Activated CD4-positive, alpha-beta memory T cell treated with anti-CD3 and anti-CD28 coated beads for 36 hours (primary cell): ENCODE measurements at regions not wholly inside any gene's neighbourhood (a gene's known extent, or its start where the extent isn't known, plus 50 kb on each side); places are given as distances from the start of the nearest gene placed in this dataset.

ENCODE experiments used
- CTCF ChIA-PET: fragments of 350-600 bp; sonication (Branson Sonifier 250); formaldehyde crosslinking; loops from one replicate; lab custom pipeline; 2021; ENCODE audit warnings: antibody characterized with exemption, inconsistent platforms; lab: Charles Lee
- POLR2A ChIA-PET: fragments of 350-600 bp; sonication (Branson Sonifier 250); formaldehyde crosslinking; loops from one replicate; lab custom pipeline; 2021; ENCODE audit warnings: antibody characterized with exemption; lab: Charles Lee
- DNase-seq: peaks from one replicate; pipeline ENCODE4 v3.0.0-alpha.2; 2020
- H3K27ac Mint-ChIP-seq: one replicate; pipeline ENCODE4 v1.8.0; 2021; ENCODE audit warnings: mixed read lengths
- H3K27me3 Mint-ChIP-seq: one replicate; pipeline ENCODE4 v1.8.0; 2021; ENCODE audit warnings: mixed read lengths
- H3K36me3 Mint-ChIP-seq: one replicate; pipeline ENCODE4 v1.8.0; 2021; ENCODE audit warnings: mixed read lengths
- H3K4me1 Mint-ChIP-seq: one replicate; pipeline ENCODE4 v1.8.0; 2021; ENCODE audit warnings: low read depth, mixed read lengths
- H3K4me3 Mint-ChIP-seq: one replicate; pipeline ENCODE4 v1.8.0; 2021; ENCODE audit warnings: mild to moderate bottlenecking, mixed read lengths
- H3K9me3 Mint-ChIP-seq: one replicate; pipeline ENCODE4 v1.8.0; 2021; ENCODE audit warnings: mixed read lengths
- intact Hi-C: fragments of 100-400 bp; cut with micrococcal nuclease; formaldehyde crosslinking; loops from one replicate; pipeline ENCODE4 v1.15.1; 2023

DNA sequence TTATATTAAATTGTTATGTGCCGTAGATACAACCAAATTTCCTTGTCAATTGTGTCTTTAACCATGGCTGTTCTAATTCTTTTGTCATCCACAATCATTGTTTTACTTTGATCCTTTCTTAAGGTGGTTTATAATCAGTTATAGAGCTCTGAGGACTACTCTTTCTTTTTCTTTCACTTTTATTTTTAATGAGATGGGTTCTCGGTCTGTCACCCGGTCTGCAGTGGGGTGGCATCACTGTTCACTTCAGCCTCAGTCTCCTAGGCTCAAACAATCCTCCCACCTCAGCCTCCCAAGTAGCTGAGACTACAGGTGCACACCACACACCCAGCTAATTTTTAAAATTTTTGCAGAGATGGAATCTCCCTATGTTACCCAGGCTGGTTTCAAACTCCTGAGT is 74.2 kb downstream of the ANXA2R start:
- H3K36me3 Mint-ChIP-seq, result no peaks in the 10 kb centered on the region
- peak overlapping the region; percentile 16 for H3K4me3 Mint-ChIP-seq
- DNase-seq, result no peak
- H3K27me3 Mint-ChIP-seq, result no peaks in the 10 kb centered on the region
- H3K4me1 Mint-ChIP-seq, result peaks cover 12% of the 10 kb centered on the region
- CTCF ChIA-PET, result no interaction called here
- intact Hi-C loops, result no loop called here
- no peak overlapping the region for H3K27ac Mint-ChIP-seq
- POLR2A ChIA-PET, result no interaction called here
- no peaks in the 10 kb centered on the region for H3K9me3 Mint-ChIP-seq

DNA sequence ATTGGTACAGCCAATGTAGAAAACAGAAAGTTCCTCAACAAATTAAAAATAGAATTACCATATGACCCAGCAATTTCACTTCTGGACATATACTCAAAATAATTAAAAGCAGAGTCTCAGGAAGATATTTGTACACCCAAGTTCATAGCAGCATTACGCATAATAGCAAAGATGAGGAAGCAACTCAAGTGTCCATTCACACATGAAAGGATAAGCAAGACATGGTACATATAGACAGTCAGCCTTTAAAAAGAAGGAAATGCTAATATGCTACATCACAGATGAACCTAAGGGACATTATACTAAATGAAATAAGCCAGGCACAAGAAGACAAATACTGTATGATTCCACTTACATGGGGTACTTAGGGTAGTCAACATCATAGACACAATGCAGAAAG is 76.7 kb downstream of the ANXA2R start:
- intact Hi-C loops, result no loop called here
- Mint-ChIP-seq H3K4me3 (no peak overlapping the region), H3K27ac (no peak overlapping the region), H3K9me3 (no peaks in the 10 kb centered on the region), H3K27me3 (no peaks in the 10 kb centered on the region), H3K4me1 (peaks cover 12% of the 10 kb centered on the region), H3K36me3 (no peaks in the 10 kb centered on the region)
- ChIA-PET POLR2A (no interaction called here), CTCF (no interaction called here)
- no peak for DNase-seq

DNA sequence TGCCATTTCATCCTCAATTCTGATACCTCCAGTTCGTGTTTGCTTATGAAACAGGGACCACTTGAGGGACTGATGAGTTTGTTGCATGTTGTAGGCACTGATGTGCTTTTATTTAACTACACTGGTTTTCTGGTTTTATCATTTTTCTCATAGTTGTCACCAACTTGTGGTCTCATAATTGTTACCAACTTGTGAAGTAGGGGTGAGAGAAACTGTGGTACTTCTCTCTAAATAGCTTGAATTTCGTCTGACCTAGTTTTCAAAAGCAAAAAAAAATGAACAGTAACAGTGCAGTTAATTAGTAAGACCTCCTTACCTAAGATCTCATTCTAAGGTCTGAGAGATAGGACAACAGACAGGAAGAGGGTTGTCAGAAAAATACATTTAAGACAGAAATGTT is 78.0 kb downstream of the ANXA2R start:
- no peaks in the 10 kb centered on the region for H3K9me3 Mint-ChIP-seq
- ChIA-PET POLR2A (no interaction called here), CTCF (no interaction called here)
- intact Hi-C loops, result no loop called here
- H3K36me3 Mint-ChIP-seq, result no peaks in the 10 kb centered on the region
- no peak for DNase-seq
- H3K4me1 Mint-ChIP-seq, result peaks cover 12% of the 10 kb centered on the region
- no peak overlapping the region for H3K27ac Mint-ChIP-seq
- H3K4me3 Mint-ChIP-seq, result no peak overlapping the region
- H3K27me3 Mint-ChIP-seq, result no peaks in the 10 kb centered on the region

DNA sequence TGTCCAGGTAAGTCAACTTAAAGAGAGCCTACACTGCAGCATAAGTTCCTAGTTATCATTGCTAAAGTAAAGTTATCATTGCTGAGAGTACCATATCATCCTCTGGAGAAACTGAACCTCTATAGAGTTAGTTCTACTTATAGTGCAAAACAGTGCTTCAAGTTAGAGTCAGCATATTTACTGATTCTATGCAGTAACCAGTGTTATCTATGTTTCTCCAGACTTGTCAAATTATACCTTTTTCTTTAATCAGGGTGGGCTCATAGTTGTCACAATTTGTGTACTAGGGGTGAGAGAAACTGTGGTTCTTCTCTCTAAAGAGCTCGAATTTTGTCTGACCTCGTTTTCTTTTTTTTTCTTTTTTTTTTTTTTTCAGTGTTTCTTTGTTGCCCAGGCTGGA is 79.6 kb downstream of the ANXA2R start:
- no peak overlapping the region for H3K4me3 Mint-ChIP-seq
- H3K36me3 Mint-ChIP-seq, result no peaks in the 10 kb centered on the region
- intact Hi-C loops, result no loop called here
- DNase-seq, result no peak
- no peaks in the 10 kb centered on the region for H3K9me3 Mint-ChIP-seq
- ChIA-PET CTCF (interaction anchor here (0.8 kb wide), 1 partner anchor 71 kb away, joined by 5 read pairs; no protein-coding TSS in a partner anchor), POLR2A (no interaction called here)
- H3K27me3 Mint-ChIP-seq, result no peaks in the 10 kb centered on the region
- peaks cover 2% of the 10 kb centered on the region for H3K4me1 Mint-ChIP-seq
- no peak overlapping the region for H3K27ac Mint-ChIP-seq

DNA sequence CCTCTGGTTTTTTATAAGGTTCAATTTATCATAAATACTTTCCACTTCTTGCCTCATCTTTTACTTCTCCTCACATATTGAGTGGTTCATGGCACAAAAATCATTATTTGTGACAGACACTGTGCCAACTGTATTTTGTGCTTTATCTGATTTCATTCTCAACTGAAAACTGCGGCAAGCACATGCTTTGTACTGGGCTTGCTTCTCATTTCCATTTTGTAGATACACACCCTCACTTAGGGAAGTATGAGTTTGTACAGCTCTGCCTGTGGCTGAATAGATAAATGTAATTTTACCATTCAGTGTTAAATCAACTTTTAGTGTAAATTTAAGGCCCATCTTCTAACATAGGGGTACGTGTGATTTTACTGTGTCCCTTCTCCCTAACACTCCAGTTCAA is 83.6 kb downstream of the ANXA2R start:
- H3K27ac Mint-ChIP-seq, result no peak overlapping the region
- intact Hi-C loops, result no loop called here
- H3K9me3 Mint-ChIP-seq, result peaks cover 16% of the 10 kb centered on the region
- POLR2A ChIA-PET, result no interaction called here
- H3K27me3 Mint-ChIP-seq, result no peaks in the 10 kb centered on the region
- no peak for DNase-seq
- H3K4me1 Mint-ChIP-seq, result peaks cover 14% of the 10 kb centered on the region
- no peak overlapping the region for H3K4me3 Mint-ChIP-seq
- H3K36me3 Mint-ChIP-seq, result peaks cover 10% of the 10 kb centered on the region
- CTCF ChIA-PET, result no interaction called here

DNA sequence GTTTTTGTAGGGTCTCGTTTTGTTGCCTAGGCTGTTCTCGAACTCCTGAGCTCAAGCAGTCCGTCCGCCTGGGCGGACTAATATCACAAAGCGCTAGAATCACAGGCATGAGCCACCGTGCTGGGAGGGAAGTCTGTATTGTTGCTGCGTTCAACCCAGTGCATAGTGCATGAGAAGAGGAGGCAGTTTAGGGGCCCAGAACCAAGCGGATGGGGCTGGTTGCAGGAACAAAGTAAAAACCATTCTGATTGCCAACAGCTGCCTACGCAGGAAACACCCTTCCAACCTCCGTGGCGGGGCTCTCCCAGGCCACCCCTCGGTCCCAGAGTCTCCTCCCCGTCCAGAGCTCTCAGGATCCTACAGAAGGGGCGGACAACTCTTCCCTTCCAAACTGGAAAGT is 87.1 kb downstream of the ANXA2R start:
- Mint-ChIP-seq H3K36me3 (peaks cover 10% of the 10 kb centered on the region), H3K9me3 (peaks cover 16% of the 10 kb centered on the region), H3K27me3 (no peaks in the 10 kb centered on the region), H3K4me1 (peaks cover 30% of the 10 kb centered on the region), H3K27ac (no peak overlapping the region), H3K4me3 (peak overlapping the region; percentile 94)
- POLR2A ChIA-PET, result interaction anchor here (0.6 to 5.8 kb wide), 3 partner anchors 12 to 65 kb away, joined by 3 to 73 read pairs (median 3); no protein-coding TSS in a partner anchor
- CTCF ChIA-PET, result interaction anchor here (1.2 to 6.9 kb wide), 2 partner anchors 39 to 44 kb away, joined by 4 to 84 read pairs; no protein-coding TSS in a partner anchor
- DNase-seq, result no peak
- intact Hi-C loops, result loop anchor here (5.0 kb wide), 1 partner anchor 604 kb away; the partner anchor contains the start of gene PAIP1

DNA sequence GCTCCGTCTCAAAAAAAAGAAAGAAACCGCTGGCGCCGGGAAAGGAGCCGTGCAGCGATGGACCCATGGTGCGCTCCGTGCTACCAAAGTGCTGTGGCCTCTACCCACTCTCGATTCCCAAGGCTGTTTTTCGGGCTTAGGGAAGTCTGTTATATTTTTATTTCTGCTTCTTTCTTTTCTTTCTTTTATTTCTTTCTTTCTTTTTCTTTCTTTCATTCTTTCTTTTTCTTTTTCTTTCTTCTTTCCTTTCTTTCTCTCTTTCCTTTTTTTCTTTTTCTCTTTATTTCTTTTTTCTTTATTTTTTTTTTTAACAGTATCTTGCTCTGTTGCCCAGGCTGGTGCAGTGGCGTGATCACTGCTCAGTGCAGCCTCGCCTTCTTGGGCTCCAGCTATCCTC is 87.5 kb downstream of the ANXA2R start:
- Mint-ChIP-seq H3K36me3 (peaks cover 10% of the 10 kb centered on the region), H3K27me3 (no peaks in the 10 kb centered on the region), H3K9me3 (peaks cover 16% of the 10 kb centered on the region), H3K4me3 (peak overlapping the region; percentile 94), H3K27ac (no peak overlapping the region), H3K4me1 (peaks cover 30% of the 10 kb centered on the region)
- intact Hi-C loops, result loop anchor here (5.0 kb wide), 1 partner anchor 605 kb away; the partner anchor contains the start of gene PAIP1
- ChIA-PET CTCF (interaction anchor here (1.2 to 6.9 kb wide), 6 partner anchors 39 to 112 kb away, joined by 4 to 84 read pairs (median 6); no protein-coding TSS in a partner anchor), POLR2A (interaction anchor here (0.9 to 5.8 kb wide), 5 partner anchors 12 to 86 kb away, joined by 3 to 73 read pairs (median 4); no protein-coding TSS in a partner anchor)
- no peak for DNase-seq

DNA sequence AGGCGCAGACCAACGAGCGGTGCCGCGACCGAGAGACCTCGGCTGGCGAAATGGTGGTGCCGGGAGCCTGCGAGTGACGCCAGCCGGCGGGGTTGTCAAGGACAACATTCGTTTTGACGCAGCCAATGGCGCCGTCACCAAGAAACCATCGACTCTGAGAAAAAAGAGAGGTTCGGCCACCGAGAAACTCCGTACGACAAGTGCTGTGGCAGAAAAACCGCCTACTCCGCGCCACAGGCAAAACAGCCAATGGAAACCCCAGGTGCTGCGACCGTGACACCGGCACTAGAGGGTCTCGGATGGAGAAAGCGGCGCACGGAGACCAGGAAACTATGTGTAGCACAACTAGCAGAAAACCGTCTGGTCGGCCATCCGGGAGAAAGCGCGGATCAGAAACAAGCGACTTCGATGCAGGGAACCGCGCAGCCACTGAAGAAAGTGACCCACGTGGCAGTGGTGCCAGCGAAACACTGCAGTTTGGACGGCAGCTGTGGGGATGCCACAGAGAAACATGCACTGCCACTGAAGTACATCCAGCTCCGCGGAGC is 88.8 kb downstream of the ANXA2R start:
- H3K27ac Mint-ChIP-seq, result peak overlapping the region; percentile 97
- H3K27me3 Mint-ChIP-seq, result no peaks in the 10 kb centered on the region
- ChIA-PET POLR2A (interaction anchor here (1.3 to 5.8 kb wide), 8 partner anchors 41 to 170 kb away, joined by 3 to 73 read pairs (median 12); no protein-coding TSS in a partner anchor), CTCF (interaction anchor here (0.5 to 6.9 kb wide), 7 partner anchors 41 to 155 kb away, joined by 3 to 84 read pairs (median 6); no protein-coding TSS in a partner anchor)
- peaks cover 16% of the 10 kb centered on the region for H3K9me3 Mint-ChIP-seq
- intact Hi-C loops, result loop anchor here (1.0 to 5.0 kb wide), 5 partner anchors 89 to 606 kb away; partner anchors contain the start of genes ANXA2R, HMGCS1, PAIP1 and ZNF131
- peaks cover 10% of the 10 kb centered on the region for H3K36me3 Mint-ChIP-seq
- peak; percentile 85 for DNase-seq
- peaks cover 30% of the 10 kb centered on the region for H3K4me1 Mint-ChIP-seq
- peak overlapping the region; percentile 94 for H3K4me3 Mint-ChIP-seq

DNA sequence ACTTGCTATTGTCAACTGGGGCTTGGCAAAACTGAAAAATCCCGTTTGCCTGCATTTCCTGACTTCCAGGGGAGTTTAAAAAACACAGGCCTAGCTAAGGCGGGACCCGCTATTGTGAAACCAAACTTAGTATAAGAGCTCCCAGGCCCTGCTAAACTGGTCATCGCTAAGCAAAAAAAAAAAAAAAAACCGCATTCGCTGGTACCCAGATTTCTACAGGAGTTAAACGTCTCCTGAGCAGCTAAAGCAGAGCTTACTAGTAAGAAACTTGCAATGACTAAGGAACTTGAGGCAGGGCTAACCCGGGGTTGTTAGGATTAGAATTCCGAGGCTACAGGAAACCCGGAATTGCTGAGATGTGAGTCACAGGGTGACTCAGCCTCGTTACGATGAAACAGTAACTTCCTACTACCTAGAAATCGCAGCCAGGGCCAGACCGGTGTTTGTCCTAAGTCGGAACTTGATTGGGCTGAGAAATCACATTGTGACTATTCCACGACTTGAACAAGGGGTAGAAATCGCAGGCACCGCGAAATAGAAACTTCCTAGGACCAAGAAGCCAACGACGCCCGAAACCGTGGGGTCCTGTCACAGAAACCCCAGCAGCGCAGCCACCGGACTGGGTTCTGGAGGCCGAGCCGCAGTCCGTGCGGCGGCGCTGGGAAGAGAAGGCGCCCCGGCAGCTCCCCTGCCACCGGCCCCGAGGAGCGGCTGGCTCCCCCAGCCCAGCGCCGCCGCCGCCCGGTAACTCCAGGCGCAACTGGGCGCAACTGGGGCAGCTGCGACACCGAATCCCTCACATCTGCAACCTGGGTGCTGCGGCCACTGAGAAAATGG is 89.4 kb downstream of the ANXA2R start:
- Mint-ChIP-seq H3K9me3 (peaks cover 16% of the 10 kb centered on the region), H3K4me3 (peak overlapping the region; percentile 94), H3K27ac (peak overlapping the region; percentile 97), H3K27me3 (no peaks in the 10 kb centered on the region), H3K4me1 (peaks cover 30% of the 10 kb centered on the region), H3K36me3 (peaks cover 10% of the 10 kb centered on the region)
- peak; percentile 86 for DNase-seq
- intact Hi-C loops, result loop anchor here (1.0 to 5.0 kb wide), 11 partner anchors 41 to 607 kb away; partner anchors contain the start of genes ANXA2R, HMGCS1, PAIP1 and ZNF131
- ChIA-PET POLR2A (interaction anchor here (1.0 to 5.8 kb wide), 14 partner anchors 39 to 533 kb away, joined by 3 to 73 read pairs (median 8); partner anchors contain the start of genes ANXA2R and TMEM267), CTCF (interaction anchor here (0.6 to 6.9 kb wide), 13 partner anchors 10 to 171 kb away, joined by 3 to 84 read pairs (median 8); no protein-coding TSS in a partner anchor)

DNA sequence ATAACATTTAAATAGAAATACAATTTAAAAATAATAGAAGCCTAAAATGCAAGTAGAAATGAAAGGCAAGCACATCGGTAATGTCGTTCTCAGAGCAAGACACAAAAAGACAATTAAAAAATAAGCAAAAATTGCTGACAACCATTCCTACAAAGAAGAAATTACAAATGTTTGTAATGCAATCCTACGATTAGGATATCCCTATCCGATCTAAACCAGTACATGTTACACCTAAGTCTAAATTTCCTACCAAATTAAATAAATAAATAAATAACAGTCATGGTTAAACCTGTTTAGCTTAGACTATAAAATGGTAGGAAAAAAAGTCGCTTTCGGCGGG is 90.0 kb downstream of the ANXA2R start:
- peaks cover 10% of the 10 kb centered on the region for H3K36me3 Mint-ChIP-seq
- CTCF ChIA-PET, result interaction anchor here (0.6 to 6.9 kb wide), 14 partner anchors 10 to 440 kb away, joined by 3 to 84 read pairs (median 6); no protein-coding TSS in a partner anchor
- peaks cover 30% of the 10 kb centered on the region for H3K4me1 Mint-ChIP-seq
- DNase-seq, result no peak
- H3K27me3 Mint-ChIP-seq, result no peaks in the 10 kb centered on the region
- H3K27ac Mint-ChIP-seq, result no peak overlapping the region
- peak overlapping the region; percentile 94 for H3K4me3 Mint-ChIP-seq
- intact Hi-C loops, result loop anchor here (1.0 to 5.0 kb wide), 9 partner anchors 41 to 607 kb away; partner anchors contain the start of genes PAIP1 and ZNF131
- H3K9me3 Mint-ChIP-seq, result peaks cover 13% of the 10 kb centered on the region
- POLR2A ChIA-PET, result interaction anchor here (1.0 to 5.8 kb wide), 13 partner anchors 39 to 534 kb away, joined by 3 to 73 read pairs (median 8); partner anchors contain the start of genes ANXA2R and TMEM267

DNA sequence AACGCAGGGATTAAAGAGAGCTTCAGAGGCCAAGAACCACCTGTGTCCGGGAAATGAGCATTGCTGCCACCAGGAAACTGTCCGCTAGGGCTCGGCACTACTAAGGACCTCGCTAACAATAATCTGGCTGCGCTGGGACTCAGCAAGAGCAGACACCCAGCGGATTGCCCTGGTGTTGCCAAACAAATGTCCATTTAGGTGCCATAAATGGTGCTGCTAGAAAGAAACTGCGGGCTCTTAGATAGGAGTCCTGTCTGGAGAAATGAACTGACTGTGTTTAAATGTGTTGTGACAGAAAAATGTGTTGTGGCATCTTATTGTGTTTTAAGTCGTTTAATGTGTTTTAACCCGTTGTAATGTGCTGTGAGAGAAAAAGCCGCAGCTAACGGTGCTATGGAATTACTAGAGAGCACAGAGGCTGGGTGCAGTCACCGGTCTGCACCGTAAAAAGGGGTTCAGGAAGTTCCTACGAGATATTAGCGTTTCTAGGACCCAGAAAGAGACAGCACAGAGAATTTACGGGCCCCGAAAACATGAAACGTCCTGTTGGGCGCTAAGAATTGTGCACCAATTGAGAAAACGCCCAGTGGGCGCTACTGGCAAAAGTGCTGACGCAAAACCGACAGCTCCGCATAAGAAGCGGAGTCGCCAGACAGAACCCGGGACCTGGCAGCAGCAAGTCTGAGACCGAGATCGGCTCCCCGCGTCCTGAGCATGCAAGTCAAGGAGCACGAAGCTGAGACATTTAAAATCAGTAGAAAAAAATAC is 90.6 kb downstream of the ANXA2R start:
- POLR2A ChIA-PET, result interaction anchor here (1.0 to 5.8 kb wide), 12 partner anchors 40 to 535 kb away, joined by 3 to 73 read pairs (median 8); partner anchors contain the start of genes ANXA2R and TMEM267
- Mint-ChIP-seq H3K27ac (peak overlapping the region; percentile 81), H3K36me3 (peaks cover 10% of the 10 kb centered on the region), H3K9me3 (peaks cover 12% of the 10 kb centered on the region), H3K27me3 (no peaks in the 10 kb centered on the region), H3K4me1 (peaks cover 30% of the 10 kb centered on the region), H3K4me3 (peak overlapping the region; percentile 83)
- peak; percentile 76 for DNase-seq
- CTCF ChIA-PET, result interaction anchor here (0.6 to 6.9 kb wide), 17 partner anchors 9 to 441 kb away, joined by 3 to 84 read pairs (median 5); partner anchors contain the start of gene HMGCS1
- intact Hi-C loops, result loop anchor here (1.0 to 5.0 kb wide), 9 partner anchors 40 to 608 kb away; partner anchors contain the start of genes PAIP1 and ZNF131
